Neural cell (in vitro differentiated cells): ENCODE measurements at regions not wholly inside any gene's neighbourhood (a gene's known extent, or its start where the extent isn't known, plus 50 kb on each side); places are given as distances from the start of the nearest gene placed in this dataset.

Experiments used
- H2AFZ ChIP-seq: fragments of 200-600, 300-800 bp; sonication (generic), shearing (Covaris generic); 2 replicates; pipeline ENCODE4 v1.6.0; 2014; ENCODE audit warnings: low read depth, mild to moderate bottlenecking, antibody characterized with exemption, low read length, moderate library complexity
- H3F3A ChIP-seq: fragments of 200-600 bp; shearing (Covaris generic); 2 replicates; pipeline ENCODE4 v1.6.1; 2016; ENCODE audit warnings: mild to moderate bottlenecking, moderate library complexity, mixed read lengths, antibody characterized with exemption, low read length; ENCODE audit not compliant: insufficient read depth, poor library complexity, severe bottlenecking
- H3K27ac ChIP-seq: fragments of 200-600, 300-800 bp; sonication (generic), shearing (Covaris generic); 2 replicates; pipeline ENCODE4 v1.5.1; 2014; ENCODE audit warnings: mild to moderate bottlenecking, low read length, moderate library complexity
- H3K27me3 ChIP-seq: fragments of 300-800, 200-600 bp; sonication (generic), shearing (Covaris generic); 2 replicates; pipeline ENCODE4 v1.6.0; 2014; ENCODE audit warnings: mild to moderate bottlenecking, low read depth, low read length, moderate library complexity; ENCODE audit not compliant: insufficient read depth
- H3K36me3 ChIP-seq: fragments of 300-800, 200-600 bp; sonication (generic), shearing (Covaris generic); 2 replicates; pipeline ENCODE4 v1.5.1; 2014; ENCODE audit warnings: mild to moderate bottlenecking, antibody characterized with exemption, low read length, moderate library complexity; ENCODE audit not compliant: insufficient read depth
- H3K4me2 ChIP-seq: fragments of 300-800, 200-600 bp; sonication (generic), shearing (Covaris generic); 2 replicates; pipeline ENCODE4 v1.6.0; 2014; ENCODE audit warnings: mild to moderate bottlenecking, low read length
- H3K4me3 ChIP-seq: fragments of 300-800, 200-600 bp; sonication (generic), shearing (Covaris generic); 2 replicates; pipeline ENCODE4 v1.5.1; 2014; ENCODE audit warnings: mild to moderate bottlenecking, low read length, moderate library complexity
- H3K79me2 ChIP-seq: fragments of 200-600 bp; shearing (Covaris generic); replicated peaks from 2 replicates; pipeline ENCODE4 v1.6.0; 2014; ENCODE audit warnings: mild to moderate bottlenecking, low read length, moderate library complexity; ENCODE audit not compliant: insufficient read depth
- H3K9ac ChIP-seq: fragments of 300-800, 200-600 bp; sonication (generic), shearing (Covaris generic); 2 replicates; pipeline ENCODE4 v1.6.1; 2016; ENCODE audit warnings: mild to moderate bottlenecking, low read length, mixed read lengths
- H3K9me2 ChIP-seq: fragments of 200-600 bp; shearing (Covaris generic); 2 replicates; pipeline ENCODE4 v1.6.1; 2016; ENCODE audit warnings: mild to moderate bottlenecking, low read length, mixed read lengths; ENCODE audit not compliant: insufficient read depth
- H3K9me3 ChIP-seq: fragments of 200-600, 300-800 bp; sonication (generic), shearing (Covaris generic); 2 replicates; pipeline ENCODE4 v1.6.1; 2016; ENCODE audit warnings: mild to moderate bottlenecking, mixed run types, low read length, moderate library complexity, mixed read lengths
- H4K20me1 ChIP-seq: fragments of 200-600 bp; shearing (Covaris generic); 2 replicates; pipeline ENCODE4 v1.6.1; 2016; ENCODE audit warnings: mild to moderate bottlenecking, mixed run types; ENCODE audit not compliant: insufficient read depth
- CTCF ChIP-seq: fragments of 450-650 bp; IDR thresholded peaks from 2 replicates; pipeline ENCODE4 v1.5.1; 2014; ENCODE audit warnings: antibody characterized with exemption, mild to moderate bottlenecking, moderate library complexity; ENCODE audit not compliant: poor library complexity, severe bottlenecking
- EP300 ChIP-seq: fragments of 450-650 bp; conservative IDR thresholded peaks from 2 replicates; pipeline ENCODE4 v1.6.1; 2014; ENCODE audit warnings: antibody characterized with exemption, mild to moderate bottlenecking, moderate library complexity; ENCODE audit not compliant: poor library complexity, severe bottlenecking
- EZH2 ChIP-seq: fragments of 200-600, 300-800 bp; shearing (Covaris generic), sonication (generic); IDR thresholded peaks from 2 replicates; pipeline ENCODE4 v1.6.1; 2014; ENCODE audit warnings: antibody characterized with exemption, low read length, borderline replicate concordance, mild to moderate bottlenecking; ENCODE audit not compliant: insufficient read depth, poor library complexity, severe bottlenecking
- MXI1 ChIP-seq: fragments of 450-650 bp; conservative IDR thresholded peaks from 2 replicates; pipeline ENCODE4 v1.6.1; 2014; ENCODE audit warnings: antibody characterized with exemption, mild to moderate bottlenecking; ENCODE audit not compliant: poor library complexity, severe bottlenecking
- POLR2AphosphoS5 ChIP-seq: IDR thresholded peaks from 2 replicates; pipeline ENCODE4 v1.6.1; 2012
- RAD21 ChIP-seq: fragments of 450-650 bp; conservative IDR thresholded peaks from 2 replicates; pipeline ENCODE4 v1.6.1; 2014; ENCODE audit warnings: antibody characterized with exemption, mild to moderate bottlenecking, moderate library complexity
- REST ChIP-seq: IDR thresholded peaks from 2 replicates; pipeline ENCODE4 v1.6.1; 2012; ENCODE audit warnings: borderline replicate concordance
- SMC3 ChIP-seq: fragments of 450-650 bp; conservative IDR thresholded peaks from 2 replicates; pipeline ENCODE4 v1.6.1; 2014; ENCODE audit warnings: antibody characterized with exemption, mild to moderate bottlenecking, moderate library complexity; ENCODE audit not compliant: poor library complexity
- TAF1 ChIP-seq: IDR thresholded peaks from 2 replicates; pipeline ENCODE4 v1.6.1; 2012; ENCODE audit warnings: low read depth

- Histone ChIP-seq H3K27me3 (no peaks in the 10 kb centered on the region), H3K4me3 (no peak overlapping the region), H3K27ac (no peak overlapping the region), H3K4me2 (no peak overlapping the region), H2AFZ (no peak overlapping the region), H4K20me1 (no peaks in the 10 kb centered on the region), H3K36me3 (no peaks in the 10 kb centered on the region), H3K9me2 (no peaks in the 10 kb centered on the region), H3K79me2 (no peaks in the 10 kb centered on the region), H3F3A (no peaks in the 10 kb centered on the region), H3K9me3 (peaks cover 6% of the 10 kb centered on the region), H3K9ac (no peak overlapping the region)
- TF ChIP-seq EZH2 (no peak), REST (no peak), RAD21 (no peak), SMC3 (no peak), EP300 (no peak), POLR2AphosphoS5 (no peak), MXI1 (no peak), CTCF (no peak), TAF1 (no peak)
Measured at GRCh38 chr9:31251386-31251785, 1133.1 kb upstream of the ACO1 start.

- Histone ChIP-seq H3K9ac (no peak overlapping the region), H3K4me2 (no peak overlapping the region), H3K9me2 (no peaks in the 10 kb centered on the region), H3K4me3 (no peak overlapping the region), H3K79me2 (no peaks in the 10 kb centered on the region), H3K9me3 (peaks cover 6% of the 10 kb centered on the region), H2AFZ (no peak overlapping the region), H3K27ac (no peak overlapping the region), H3F3A (no peaks in the 10 kb centered on the region), H3K27me3 (no peaks in the 10 kb centered on the region), H3K36me3 (no peaks in the 10 kb centered on the region), H4K20me1 (no peaks in the 10 kb centered on the region)
- TF ChIP-seq TAF1 (no peak), RAD21 (no peak), SMC3 (no peak), REST (no peak), EP300 (no peak), POLR2AphosphoS5 (no peak), EZH2 (no peak), MXI1 (no peak), CTCF (no peak)
Measured at GRCh38 chr9:31253800-31254762, 1130.4 kb upstream of the ACO1 start.
